ENCODE measurements at regions not wholly inside any gene's neighbourhood (a gene's known extent, or its start where the extent isn't known, plus 50 kb on each side); places are given as distances from the start of the nearest gene placed in this dataset.

GRCh38 chr13:77381059-77381458 is 54.2 kb upstream of the MYCBP2 start:
- H3K27ac Mint-ChIP-seq = no peak overlapping the region
- ChIA-PET POLR2A (no interaction called here), CTCF (no interaction called here)
- H3K4me1 Mint-ChIP-seq = peaks cover 36% of the 10 kb centered on the region
- peaks cover 9% of the 10 kb centered on the region for H3K9me3 Mint-ChIP-seq
- TF ChIP-seq, protein P1, sequence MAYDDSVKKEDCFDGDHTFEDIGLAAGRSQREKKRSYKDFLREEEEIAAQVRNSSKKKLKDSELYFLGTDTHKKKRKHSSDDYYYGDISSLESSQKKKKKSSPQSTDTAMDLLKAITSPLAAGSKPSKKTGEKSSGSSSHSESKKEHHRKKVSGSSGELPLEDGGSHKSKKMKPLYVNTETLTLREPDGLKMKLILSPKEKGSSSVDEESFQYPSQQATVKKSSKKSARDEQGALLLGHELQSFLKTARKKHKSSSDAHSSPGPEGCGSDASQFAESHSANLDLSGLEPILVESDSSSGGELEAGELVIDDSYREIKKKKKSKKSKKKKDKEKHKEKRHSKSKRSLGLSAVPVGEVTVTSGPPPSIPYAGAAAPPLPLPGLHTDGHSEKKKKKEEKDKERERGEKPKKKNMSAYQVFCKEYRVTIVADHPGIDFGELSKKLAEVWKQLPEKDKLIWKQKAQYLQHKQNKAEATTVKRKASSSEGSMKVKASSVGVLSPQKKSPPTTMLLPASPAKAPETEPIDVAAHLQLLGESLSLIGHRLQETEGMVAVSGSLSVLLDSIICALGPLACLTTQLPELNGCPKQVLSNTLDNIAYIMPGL (CRISPR knock-in tag; IDR thresholded peaks at IDR 0.05) = no peak
- TF ChIP-seq PRRX2 (CRISPR knock-in tag; IDR thresholded peaks at IDR 0.05) (no peak), TP53 (CRISPR knock-in tag; IDR thresholded peaks at IDR 0.05) (no peak), TCF7 (CRISPR knock-in tag; IDR thresholded peaks at IDR 0.05; ENCODE audit: low read depth) (no peak), ERG (CRISPR knock-in tag; IDR thresholded peaks at IDR 0.05) (no peak), NFYB (CRISPR knock-in tag; conservative IDR thresholded peaks at IDR 0.05; ENCODE audit: low read depth) (no peak), ZNF281 (CRISPR knock-in tag; IDR thresholded peaks at IDR 0.05) (no peak), ZNF671 (CRISPR knock-in tag; IDR thresholded peaks at IDR 0.05) (no peak), FOXK1 (CRISPR knock-in tag; IDR thresholded peaks at IDR 0.05) (no peak), STAT6 (CRISPR knock-in tag; conservative IDR thresholded peaks at IDR 0.05; ENCODE audit: low read depth) (no peak), MXD4 (CRISPR knock-in tag; IDR thresholded peaks at IDR 0.05; ENCODE audit: borderline replicate concordance) (no peak), JUN (CRISPR knock-in tag; IDR thresholded peaks at IDR 0.05) (no peak), GABPB1 (CRISPR knock-in tag; IDR thresholded peaks at IDR 0.05) (no peak), GRHL2 (CRISPR knock-in tag; IDR thresholded peaks at IDR 0.05; ENCODE audit: insufficient replicate concordance, severe bottlenecking) (no peak), NR2C2 (CRISPR knock-in tag; IDR thresholded peaks at IDR 0.05) (no peak)
- TF ChIP-seq, protein P2, sequence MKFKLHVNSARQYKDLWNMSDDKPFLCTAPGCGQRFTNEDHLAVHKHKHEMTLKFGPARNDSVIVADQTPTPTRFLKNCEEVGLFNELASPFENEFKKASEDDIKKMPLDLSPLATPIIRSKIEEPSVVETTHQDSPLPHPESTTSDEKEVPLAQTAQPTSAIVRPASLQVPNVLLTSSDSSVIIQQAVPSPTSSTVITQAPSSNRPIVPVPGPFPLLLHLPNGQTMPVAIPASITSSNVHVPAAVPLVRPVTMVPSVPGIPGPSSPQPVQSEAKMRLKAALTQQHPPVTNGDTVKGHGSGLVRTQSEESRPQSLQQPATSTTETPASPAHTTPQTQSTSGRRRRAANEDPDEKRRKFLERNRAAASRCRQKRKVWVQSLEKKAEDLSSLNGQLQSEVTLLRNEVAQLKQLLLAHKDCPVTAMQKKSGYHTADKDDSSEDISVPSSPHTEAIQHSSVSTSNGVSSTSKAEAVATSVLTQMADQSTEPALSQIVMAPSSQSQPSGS (CRISPR knock-in tag; IDR thresholded peaks at IDR 0.05; ENCODE audit: borderline replicate concordance, low read depth) = no peak
- TF ChIP-seq, protein P3, sequence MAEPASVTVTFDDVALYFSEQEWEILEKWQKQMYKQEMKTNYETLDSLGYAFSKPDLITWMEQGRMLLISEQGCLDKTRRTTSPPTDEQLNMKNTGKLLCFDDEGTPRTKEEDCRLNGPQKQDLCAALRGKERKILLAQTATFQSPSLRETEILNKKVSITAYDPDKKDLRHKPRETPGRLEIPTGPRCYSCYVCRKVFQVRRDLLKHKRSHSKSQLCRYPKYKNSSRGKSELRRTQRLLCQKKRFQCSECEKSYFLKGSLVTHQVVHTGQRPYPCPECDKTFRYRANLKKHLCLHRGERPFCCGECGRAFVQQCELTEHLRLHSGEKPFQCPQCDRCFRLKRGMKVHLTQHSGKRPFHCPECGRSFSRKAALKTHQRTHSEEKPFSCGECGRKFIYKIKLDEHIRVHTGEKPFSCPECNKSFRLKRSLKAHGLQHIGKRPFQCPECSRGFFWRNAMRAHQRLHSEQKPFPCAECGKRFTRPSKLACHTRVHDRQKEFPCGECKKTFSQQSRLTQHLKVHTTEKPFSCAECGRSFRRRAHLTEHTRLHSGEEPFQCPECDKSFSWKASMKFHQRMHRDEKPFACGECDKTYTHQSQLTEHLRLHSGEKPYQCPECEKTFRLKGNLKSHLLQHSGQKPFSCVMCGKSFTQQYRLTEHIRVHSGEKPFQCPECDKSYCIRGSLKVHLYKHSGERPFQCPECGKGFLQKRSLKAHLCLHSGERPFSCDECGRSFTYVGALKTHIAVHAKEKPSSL (CRISPR knock-in tag; conservative IDR thresholded peaks at IDR 0.05) = no peak
- DNase-seq (ENCODE audit: low spot score) = no peak
- no peak overlapping the region for H3K4me3 Mint-ChIP-seq
- H3K36me3 Mint-ChIP-seq = peaks cover 5% of the 10 kb centered on the region; the same call in 1 of the 2 replicates
- no peak for ATAC-seq
- H3K27me3 Mint-ChIP-seq (ENCODE audit: low read depth) = no peaks in the 10 kb centered on the region
